IPS DF 6.9 (cell line): ENCODE measurements at regions not wholly inside any gene's neighbourhood (a gene's known extent, or its start where the extent isn't known, plus 50 kb on each side); places are given as distances from the start of the nearest gene placed in this dataset.

Experiments
- DNase-seq: peaks from one replicate; pipeline ENCODE4 v3.0.0-alpha.2; 2013; ENCODE audit warnings: low read depth, low spot score
- H3K27ac ChIP-seq: one replicate; pipeline ENCODE4 v1.5.1; 2013; ENCODE audit warnings: low read length, control low read depth
- H3K27me3 ChIP-seq: 2 replicates; pipeline ENCODE4 v1.6.1; 2013; ENCODE audit warnings: mild to moderate bottlenecking, low read length; ENCODE audit not compliant: control insufficient read depth, insufficient read depth
- H3K36me3 ChIP-seq: 2 replicates; pipeline ENCODE4 v1.6.1; 2013; ENCODE audit warnings: low read length; ENCODE audit not compliant: control insufficient read depth, insufficient read depth
- H3K4me1 ChIP-seq: 2 replicates; pipeline ENCODE4 v1.6.1; 2013; ENCODE audit warnings: low read length; ENCODE audit not compliant: control insufficient read depth, insufficient read depth
- H3K4me3 ChIP-seq: 2 replicates; pipeline ENCODE4 v1.5.1; 2013; ENCODE audit warnings: mild to moderate bottlenecking, low read length
- H3K9me3 ChIP-seq: 2 replicates; pipeline ENCODE4 v1.6.1; 2013; ENCODE audit warnings: low read length, inconsistent platforms; ENCODE audit not compliant: control insufficient read depth, insufficient read depth
- WGBS: extraction: QIAGEN DNeasy Blood & Tissue Kit; methylation state at CpG from one replicate; pipeline ENCODE4 v1.1.7; 2013; ENCODE audit warnings: mixed read lengths, missing lambda C conversion rate; ENCODE audit not compliant: insufficient read length, insufficient coverage; 5-methylcytosine and 5-hydroxymethylcytosine counted together

DNA sequence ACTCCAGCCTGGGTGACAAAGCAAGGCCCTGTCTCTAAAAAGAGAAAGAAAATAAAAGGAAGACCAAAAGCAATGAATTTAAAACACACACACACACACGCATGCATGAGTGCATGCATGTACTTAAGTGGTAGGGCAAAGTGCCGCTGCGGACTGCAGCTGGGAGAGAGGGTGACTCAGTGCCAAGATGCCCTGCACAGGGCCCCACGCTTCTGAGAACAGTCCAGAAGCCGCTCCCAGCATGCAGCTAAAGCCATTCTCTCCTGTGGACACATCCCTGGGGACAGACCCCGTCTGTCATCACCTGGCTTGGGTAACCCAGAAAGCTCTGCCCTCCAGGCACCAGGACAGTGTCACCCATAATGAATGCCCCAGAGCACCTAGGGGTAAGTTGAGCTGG is 61.0 kb upstream of the MYL10 start:
- DNase-seq = no peak
- H3K27me3 ChIP-seq = no peaks in the 10 kb centered on the region
- no peaks in the 10 kb centered on the region for H3K9me3 ChIP-seq
- no peak overlapping the region for H3K27ac ChIP-seq
- no peaks in the 10 kb centered on the region for H3K4me1 ChIP-seq
- WGBS = no CpG with 5 or more reads among the region's 6 CpGs
- no peak overlapping the region for H3K4me3 ChIP-seq
- H3K36me3 ChIP-seq = no peaks in the 10 kb centered on the region; the same call in 1 of the 2 replicates

DNA sequence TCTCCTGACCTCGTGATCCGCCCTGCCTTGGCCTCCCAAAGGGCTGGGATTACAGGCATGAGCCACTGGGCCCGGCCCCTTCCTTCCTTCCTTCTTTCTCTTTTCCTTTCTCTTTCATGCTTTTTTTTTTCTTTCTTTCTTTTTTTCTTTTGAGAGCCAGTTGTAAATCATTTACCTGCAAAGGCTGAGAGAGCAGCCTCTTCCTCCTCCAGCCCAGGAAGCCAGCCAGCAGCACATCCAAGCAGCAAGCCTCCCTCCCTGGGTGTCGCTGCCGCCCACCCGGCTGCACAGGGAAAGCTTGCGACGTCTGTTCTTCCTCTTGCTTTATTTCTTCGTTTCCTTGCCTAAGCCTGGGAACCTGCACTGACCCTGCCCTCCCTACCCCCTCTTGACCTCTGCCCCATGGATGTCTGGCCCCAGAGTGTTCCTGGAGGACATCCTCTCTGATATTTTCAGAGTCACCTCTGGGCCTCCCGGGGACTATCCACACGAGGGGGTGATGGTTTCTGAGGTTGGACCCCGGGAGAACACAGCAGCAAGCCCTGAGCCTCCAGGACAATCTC is 62.8 kb upstream of the MYL10 start:
- Histone ChIP-seq H3K36me3 (no peaks in the 10 kb centered on the region; the same call in 1 of the 2 replicates), H3K4me1 (no peaks in the 10 kb centered on the region), H3K9me3 (no peaks in the 10 kb centered on the region), H3K27ac (no peak overlapping the region), H3K27me3 (no peaks in the 10 kb centered on the region), H3K4me3 (no peak overlapping the region)
- no peak for DNase-seq
- WGBS = no CpG with 5 or more reads among the region's 12 CpGs

DNA sequence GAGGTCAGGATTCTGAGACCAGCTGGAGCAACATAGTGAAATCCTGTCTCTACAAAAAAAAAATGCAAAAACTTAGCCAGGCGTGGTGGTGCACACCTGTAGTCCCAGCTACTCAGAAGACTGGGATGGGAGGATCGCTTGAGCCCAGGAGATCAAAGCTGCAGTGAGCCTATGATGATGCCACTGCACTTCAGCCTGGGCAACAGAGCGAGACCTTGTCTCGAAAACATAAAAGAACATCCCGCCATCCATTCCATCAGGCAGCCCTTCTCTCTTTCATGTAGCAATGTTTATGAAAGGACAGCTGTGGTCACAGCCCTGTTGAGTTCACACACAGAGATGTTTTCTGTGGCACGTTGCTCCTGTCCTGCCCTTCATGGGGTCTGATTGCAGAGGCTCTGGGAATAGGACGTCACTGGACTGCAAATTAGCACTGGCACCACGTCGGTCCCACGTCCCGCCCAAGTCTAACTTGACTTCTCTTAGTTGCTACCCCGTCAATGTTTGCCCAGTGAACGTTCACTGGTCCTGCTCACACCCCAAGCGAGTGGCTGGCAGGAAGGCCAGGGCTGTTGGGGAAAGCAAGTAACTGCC is 64.5 kb upstream of the MYL10 start:
- H3K4me1 ChIP-seq = no peaks in the 10 kb centered on the region
- no peak for DNase-seq
- no CpG with 5 or more reads among the region's 14 CpGs for WGBS
- no peaks in the 10 kb centered on the region; the same call in 1 of the 2 replicates for H3K36me3 ChIP-seq
- no peaks in the 10 kb centered on the region for H3K9me3 ChIP-seq
- H3K4me3 ChIP-seq = no peak overlapping the region
- no peaks in the 10 kb centered on the region for H3K27me3 ChIP-seq
- H3K27ac ChIP-seq = no peak overlapping the region

DNA sequence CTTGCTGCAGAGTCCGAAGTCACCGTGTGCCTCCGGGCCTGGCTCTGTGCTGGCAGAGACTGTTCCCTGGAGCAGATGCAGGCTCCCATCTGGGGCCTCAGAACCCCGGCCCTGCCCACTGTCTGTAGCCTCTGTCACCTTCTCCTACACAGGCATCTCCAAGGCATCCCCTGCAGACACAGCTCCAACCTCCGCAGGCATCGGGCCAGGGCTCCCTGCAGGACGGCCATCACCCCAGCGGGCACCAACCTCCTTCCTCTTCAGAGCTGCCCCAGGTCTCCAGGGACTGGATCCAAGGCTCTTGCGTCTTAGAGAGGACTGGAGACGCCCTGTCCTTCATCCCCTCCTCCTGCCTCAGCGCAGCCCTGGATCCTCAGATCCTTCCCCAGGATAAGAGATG is 69.9 kb upstream of the MYL10 start:
- Histone ChIP-seq H3K27me3 (no peaks in the 10 kb centered on the region), H3K4me1 (no peaks in the 10 kb centered on the region), H3K27ac (no peak overlapping the region), H3K36me3 (no peaks in the 10 kb centered on the region), H3K4me3 (no peak overlapping the region), H3K9me3 (no peaks in the 10 kb centered on the region)
- no CpG with 5 or more reads among the region's 11 CpGs for WGBS
- no peak for DNase-seq

DNA sequence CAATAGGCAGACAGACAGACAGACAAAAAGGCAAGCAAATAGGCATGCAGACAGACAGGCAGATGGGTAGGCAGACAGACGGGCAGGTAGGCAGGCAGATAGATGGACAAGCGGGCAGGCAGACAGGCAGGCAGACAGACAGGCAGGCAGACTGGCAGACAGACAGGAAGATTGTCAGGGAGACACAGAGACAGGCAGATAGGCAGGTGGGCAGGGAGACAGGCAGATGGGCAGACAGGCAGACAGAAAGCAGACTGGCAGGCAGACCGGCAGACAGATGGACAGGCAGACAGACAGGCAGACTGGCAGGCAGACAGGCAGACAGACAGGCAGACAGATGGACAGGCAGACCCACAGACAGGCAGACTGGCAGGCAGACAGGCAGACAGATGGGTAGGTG is 70.3 kb upstream of the MYL10 start:
- Histone ChIP-seq H3K36me3 (no peaks in the 10 kb centered on the region), H3K27me3 (no peaks in the 10 kb centered on the region), H3K9me3 (no peaks in the 10 kb centered on the region), H3K4me3 (no peak overlapping the region), H3K27ac (no peak overlapping the region), H3K4me1 (no peaks in the 10 kb centered on the region)
- WGBS = no CpG with 5 or more reads among the region's 3 CpGs
- DNase-seq = no peak

DNA sequence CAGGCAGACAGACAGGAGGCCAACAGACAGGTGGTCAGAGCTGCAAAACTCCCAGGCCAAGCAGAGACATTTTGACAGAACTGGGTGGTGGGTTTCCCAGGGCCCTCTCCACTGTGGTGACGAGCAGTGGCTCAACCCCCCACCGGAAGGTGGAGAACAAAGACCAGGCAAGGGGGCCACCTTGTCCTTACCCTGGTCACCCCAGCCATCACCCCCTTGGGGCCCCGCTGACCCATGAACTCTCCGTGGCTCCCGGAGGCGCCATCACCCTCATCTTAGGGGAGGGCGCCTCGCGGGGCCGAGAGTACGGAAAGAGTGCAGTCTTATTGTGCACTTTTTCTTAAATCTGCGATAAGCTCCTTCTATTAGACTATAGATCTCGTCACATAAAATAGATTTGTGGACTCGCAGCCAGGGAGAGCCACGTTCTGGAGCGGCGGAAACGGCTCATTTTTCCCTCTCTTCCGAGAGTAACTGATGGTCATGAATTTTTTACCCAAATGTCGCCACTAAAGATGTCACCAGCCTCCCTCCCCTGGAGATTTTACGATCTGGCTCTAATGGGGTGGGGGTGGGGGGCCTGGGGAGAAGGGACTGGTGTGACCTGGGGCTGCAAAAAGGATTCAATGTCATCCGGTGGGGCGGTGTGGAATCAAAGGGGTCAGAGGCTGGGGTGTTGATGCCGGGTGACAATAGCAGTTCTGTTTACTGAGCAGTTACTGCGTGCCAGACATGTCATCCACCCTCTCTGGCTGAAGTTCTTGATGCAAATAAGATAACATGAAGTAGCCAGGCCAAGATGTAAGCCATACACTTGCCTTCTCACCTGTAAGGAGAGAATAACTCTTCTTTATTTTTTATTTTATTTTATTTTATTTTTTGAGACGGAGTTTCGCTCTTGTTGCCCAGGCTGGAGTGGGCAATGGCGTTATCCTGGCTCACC is 71.1 kb upstream of the MYL10 start:
- H3K27me3 ChIP-seq = no peaks in the 10 kb centered on the region
- no peak overlapping the region for H3K27ac ChIP-seq
- no peaks in the 10 kb centered on the region for H3K4me1 ChIP-seq
- H3K9me3 ChIP-seq = no peaks in the 10 kb centered on the region
- WGBS = no CpG with 5 or more reads among the region's 28 CpGs
- H3K36me3 ChIP-seq = no peaks in the 10 kb centered on the region
- no peak for DNase-seq
- H3K4me3 ChIP-seq = no peak overlapping the region

DNA sequence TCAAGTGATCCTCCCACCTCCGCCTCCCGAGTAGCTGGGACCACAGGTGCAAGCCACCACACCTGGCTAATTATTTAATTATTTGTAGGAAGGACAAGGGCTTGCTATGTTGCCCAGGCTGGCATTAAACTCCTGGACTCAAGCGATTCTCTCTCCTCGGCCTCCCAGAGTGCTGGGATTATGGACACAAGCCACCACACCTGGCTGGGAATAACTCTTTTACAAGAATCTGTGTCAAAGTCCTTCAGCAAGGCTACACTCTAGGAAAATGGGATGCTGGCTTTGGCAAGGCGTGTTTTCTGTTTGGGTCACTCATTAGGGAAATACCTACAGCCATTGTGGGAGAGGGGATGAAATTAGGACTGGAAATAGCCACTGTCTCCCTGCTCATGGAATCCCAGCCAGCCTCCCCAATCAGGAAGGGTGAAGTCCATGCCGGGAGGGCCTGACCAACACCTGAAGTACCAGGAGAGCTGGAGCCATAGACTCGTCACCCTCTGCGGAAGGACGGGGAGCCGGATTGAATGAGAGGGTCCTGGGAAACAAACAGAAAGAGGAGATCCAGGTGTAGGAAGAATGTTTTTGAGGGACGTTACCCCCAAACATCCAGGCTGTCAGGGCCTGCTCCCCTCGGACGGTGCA is 72.2 kb upstream of the MYL10 start:
- WGBS = no CpG with 5 or more reads among the region's 13 CpGs
- Histone ChIP-seq H3K4me3 (no peak overlapping the region), H3K36me3 (no peaks in the 10 kb centered on the region), H3K27ac (no peak overlapping the region), H3K4me1 (no peaks in the 10 kb centered on the region), H3K9me3 (no peaks in the 10 kb centered on the region), H3K27me3 (no peaks in the 10 kb centered on the region)
- DNase-seq = no peak

DNA sequence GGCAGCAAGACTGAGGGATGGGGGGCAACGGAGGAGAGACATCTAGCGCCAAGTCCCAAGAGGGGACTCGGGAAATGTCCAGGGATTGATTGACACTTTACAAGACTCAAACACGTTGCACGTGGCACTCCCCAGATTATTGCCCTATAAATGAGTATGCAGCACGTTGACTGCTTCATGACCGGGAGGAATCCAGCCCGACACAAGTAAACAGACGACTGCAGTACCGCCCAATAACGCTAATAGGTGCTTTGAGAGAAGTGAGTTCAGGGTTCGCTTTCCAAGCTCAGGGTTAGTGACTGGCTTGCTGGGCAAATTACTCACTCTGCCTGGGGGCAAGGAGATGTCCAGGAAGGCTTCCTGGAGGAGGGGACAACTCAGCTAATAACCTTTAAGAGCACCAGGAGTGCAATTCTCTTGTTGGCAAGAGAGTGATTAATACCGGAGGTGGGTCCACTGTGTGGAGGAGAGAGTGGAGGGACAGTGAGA is 73.3 kb upstream of the MYL10 start:
- no peaks in the 10 kb centered on the region for H3K36me3 ChIP-seq
- H3K4me1 ChIP-seq = no peaks in the 10 kb centered on the region
- no peak overlapping the region for H3K27ac ChIP-seq
- no peaks in the 10 kb centered on the region for H3K27me3 ChIP-seq
- no peak overlapping the region for H3K4me3 ChIP-seq
- no peaks in the 10 kb centered on the region for H3K9me3 ChIP-seq
- DNase-seq = no peak
- no CpG with 5 or more reads among the region's 13 CpGs for WGBS

DNA sequence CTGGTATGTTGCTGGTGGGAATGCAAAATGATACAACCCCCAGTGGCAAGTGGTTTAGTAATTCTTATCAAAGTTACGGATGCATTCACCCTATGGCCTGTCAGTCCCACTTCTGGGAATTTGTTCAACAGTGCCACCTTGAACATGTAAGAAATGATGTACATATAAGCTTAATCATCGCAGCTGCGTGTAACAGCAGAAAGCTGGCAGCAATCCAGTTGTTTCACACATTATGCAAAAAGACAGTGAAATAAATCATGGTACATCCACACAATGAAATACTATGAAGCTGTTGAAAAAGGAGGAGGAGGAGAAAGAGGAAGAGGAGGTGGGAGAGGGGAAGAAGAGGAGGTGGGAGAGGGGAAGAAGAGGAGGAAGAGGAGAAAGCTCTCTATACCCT is 76.2 kb upstream of the MYL10 start:
- Histone ChIP-seq H3K4me3 (no peak overlapping the region), H3K36me3 (no peaks in the 10 kb centered on the region), H3K27ac (no peak overlapping the region), H3K4me1 (peaks cover 2% of the 10 kb centered on the region; the same call in 1 of the 2 replicates), H3K27me3 (no peaks in the 10 kb centered on the region), H3K9me3 (no peaks in the 10 kb centered on the region)
- no peak for DNase-seq
- WGBS = no CpG with 5 or more reads among the region's 3 CpGs

DNA sequence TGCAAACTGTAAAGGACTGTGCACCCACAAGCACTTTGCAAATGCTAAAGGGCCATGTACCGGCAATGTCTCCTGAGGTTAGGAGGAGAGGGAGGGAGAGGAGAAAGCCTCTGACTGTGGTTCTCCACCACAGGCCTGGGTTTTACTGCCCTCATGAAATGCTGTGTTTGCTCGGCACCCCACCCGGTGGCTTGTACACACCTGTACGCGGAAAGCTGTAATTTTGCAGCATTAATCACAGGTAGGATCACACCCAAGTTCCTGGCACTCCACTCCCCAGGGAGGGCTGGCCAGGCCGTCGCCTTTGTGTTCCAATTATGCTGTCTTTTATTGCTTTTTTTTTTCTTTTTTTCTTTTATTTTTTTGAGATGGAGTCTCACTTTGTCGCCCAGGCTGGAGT is 78.5 kb upstream of the MYL10 start:
- Histone ChIP-seq H3K27ac (no peak overlapping the region), H3K27me3 (no peaks in the 10 kb centered on the region), H3K9me3 (no peaks in the 10 kb centered on the region), H3K36me3 (no peaks in the 10 kb centered on the region), H3K4me3 (no peak overlapping the region), H3K4me1 (peaks cover 2% of the 10 kb centered on the region; the same call in 1 of the 2 replicates)
- DNase-seq = no peak
- WGBS = no CpG with 5 or more reads among the region's 8 CpGs
